ENCODE measurements at regions not wholly inside any gene's neighbourhood (a gene's known extent, or its start where the extent isn't known, plus 50 kb on each side); places are given as distances from the start of the nearest gene placed in this dataset.
"Not testable (repeated sequence)": the region's sequence is repeated elsewhere in the genome, so short reads cannot be mapped to it uniquely, and the experiment has no call there.

DNA sequence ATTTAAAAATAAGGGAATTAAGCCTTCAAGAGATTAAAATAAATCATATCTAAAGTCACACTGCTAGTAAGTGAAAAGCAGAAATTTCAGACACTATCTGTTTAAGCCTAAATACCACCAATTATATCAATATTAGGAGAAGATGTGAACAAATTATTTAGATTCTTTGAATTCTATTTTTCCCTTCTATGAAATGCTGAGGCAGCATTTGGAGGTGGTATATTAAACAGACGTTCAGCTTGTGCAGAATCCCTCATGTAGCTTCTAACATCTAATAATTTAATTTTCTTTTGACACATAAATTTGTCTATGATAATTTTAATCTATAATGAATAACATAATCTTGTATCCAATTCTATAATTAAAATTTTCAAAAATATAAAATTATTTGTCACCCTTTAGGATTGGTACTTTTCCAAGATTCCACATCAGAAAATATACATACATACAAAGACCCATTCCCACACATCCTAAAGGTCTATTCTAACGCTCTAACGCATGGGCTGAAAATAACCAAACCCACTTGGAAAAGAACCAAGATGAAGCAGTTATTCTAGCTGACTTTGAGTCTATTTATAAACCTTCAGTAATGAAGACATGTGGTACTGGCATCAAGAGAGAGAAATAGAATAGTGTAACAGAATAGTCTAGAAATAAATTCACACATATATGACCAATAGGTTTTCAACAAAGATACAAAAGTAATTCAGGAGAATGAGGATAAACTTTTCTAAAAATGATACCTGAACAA, 751.8 kb downstream of the GALC start:
- no peak for DNase-seq (ENCODE audit: low read depth)

DNA sequence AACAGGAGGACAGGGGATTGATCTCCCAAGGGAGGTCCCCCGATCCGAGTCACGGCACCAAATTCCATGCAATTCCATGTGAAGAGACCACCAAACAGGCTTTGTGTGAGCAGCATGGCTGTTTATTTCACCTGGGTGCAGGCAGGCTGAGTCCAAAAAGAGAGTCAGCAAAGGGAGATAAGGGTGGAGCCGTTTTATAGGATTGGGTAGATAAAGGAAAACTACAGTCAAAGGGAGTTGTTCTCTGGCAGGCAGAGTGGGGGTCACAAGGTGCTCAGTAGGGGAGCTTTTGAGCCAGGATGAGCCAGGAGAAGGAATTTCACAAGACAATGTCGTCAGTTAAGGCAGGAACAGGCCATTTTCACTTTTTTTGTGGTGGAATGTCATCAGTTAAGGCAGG, 752.7 kb downstream of the GALC start:
- not testable (repeated sequence) for DNase-seq (ENCODE audit: low read depth)

DNA sequence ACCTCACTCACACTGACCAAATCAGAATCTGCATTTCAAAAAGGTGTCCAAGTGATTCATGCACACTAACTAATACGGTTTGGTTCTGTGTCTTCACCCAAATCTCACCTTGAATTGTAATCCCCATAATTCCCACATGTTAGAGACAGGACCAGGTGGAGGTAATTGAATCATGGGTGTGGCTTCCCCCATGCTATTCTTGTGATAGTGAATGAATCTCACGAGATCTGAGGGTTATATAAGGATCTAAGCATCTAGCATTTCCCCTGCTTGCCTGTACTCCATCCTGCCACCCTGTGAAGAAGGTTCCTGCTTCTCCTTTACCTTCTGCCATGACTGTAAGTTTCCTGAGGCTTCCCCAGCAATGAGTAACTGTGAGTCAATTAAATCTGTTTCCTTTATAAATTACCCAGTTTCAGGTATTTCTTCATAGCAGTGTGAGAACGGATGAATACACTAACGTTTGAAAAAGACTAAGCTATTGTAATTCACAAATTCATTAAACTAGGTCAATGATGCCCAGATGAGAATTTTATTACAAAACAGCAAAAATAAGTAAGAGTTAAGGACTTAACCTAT, 759.1 kb downstream of the GALC start:
- DNase-seq (ENCODE audit: low read depth) = no peak

DNA sequence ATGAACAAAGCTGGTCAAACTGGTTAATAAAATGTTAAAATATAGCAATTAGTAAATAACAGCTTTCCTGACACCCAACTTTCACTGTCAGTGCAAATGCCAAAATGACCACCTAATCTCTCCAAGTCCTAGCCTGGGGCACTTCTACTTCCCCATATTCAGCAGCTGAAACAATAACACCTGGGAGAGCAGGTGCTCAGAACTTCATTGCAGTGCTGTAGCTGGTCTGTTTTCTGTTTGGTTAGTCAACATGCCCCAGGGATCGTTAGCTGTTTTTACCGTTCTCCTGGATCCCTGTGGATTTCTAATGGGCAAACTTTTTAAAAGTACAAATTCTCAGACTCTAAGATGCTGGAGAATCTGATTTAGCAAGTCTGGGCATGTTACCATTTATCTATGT, 759.7 kb downstream of the GALC start:
- DNase-seq (ENCODE audit: low read depth) = no peak

DNA sequence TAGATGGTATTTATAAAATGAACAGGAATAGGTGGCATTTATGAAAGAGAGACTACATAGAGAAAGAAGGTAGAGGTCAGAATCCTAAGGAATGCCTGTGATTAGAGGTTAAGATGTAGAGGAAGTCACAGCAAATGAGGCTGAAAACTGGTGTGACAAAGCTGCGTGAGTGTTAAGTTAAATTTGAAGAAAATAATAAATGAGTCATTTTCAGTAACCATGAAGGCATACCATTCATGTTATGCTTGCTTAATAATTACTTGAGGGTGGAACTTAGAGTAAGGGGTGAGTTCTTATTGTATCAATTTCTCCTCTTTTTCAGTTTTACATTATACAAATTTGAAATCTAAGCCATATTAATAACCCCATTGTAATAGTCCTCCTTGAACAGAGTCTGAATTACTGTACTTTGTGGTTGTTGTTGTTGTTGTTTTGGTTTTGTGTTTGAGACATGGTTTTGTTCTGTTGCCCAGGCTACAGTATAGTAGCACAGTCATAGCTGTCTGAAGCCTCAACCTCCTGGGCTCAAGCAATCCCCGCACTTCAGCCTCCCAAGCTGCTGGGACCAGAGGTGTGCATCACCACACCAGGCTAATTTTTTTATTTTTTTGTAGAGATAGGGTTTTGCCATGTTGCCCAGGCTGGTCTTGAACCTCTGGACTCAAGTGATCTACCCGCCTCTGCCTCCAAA, 761.5 kb downstream of the GALC start:
- no peak for DNase-seq (ENCODE audit: low read depth)

DNA sequence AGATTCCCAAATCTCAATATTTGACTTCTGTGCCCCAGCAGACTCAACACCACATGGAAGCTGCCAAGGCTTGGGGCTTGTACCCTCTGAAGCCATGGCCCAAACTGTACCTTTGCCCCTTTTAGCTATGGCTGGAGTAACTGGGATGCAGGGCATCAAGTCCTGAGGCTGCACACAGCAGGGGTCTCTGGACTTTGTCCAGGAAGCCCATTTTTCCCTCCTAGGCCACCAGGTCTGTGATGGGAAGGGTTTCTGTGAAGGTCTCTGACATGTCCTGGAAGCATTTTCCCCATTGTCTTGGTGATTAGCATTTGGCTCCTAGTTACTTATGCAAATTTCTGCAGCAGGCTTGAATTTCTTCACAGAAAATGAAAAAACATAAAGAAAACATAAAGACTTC, 762.3 kb downstream of the GALC start:
- no peak for DNase-seq (ENCODE audit: low read depth)

DNA sequence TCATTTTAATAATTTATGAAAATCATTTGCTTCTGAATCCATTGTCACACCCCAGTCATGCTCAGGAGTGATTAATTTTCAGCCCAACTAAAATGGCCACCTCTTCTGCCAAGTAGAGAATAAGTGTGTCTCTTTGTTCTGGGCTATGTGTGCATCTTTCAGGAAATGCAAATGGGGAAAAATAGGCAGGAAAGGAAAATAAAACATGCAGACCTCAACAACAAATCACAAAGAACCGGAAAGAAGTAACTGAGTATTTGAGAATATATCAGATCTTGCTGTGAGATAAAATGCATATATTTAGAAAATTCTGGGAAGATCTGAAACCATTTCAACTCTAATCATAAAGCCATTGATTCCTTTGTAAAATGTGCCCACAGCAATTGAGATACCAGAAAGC, 763.9 kb downstream of the GALC start:
- DNase-seq (ENCODE audit: low read depth) = no peak

DNA sequence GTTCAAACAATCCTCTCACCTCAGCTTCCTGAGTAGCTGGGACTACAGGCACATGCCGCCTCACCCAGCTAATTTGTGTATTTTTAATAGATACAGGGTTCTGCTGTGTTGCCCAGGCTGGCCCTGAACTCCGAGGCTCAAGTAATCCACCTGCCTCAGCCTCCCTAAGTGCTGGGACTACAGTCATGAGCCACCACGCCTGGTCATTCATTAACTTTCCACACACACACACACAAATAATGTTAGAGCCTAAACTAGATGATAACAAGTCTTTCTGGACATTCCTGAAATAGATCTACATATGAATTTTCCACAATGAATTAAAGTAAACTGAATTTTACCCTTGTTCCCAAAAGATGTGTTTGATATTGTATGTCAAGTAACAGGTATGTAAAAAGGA, 776.0 kb downstream of the GALC start:
- no peak for DNase-seq (ENCODE audit: low read depth)

DNA sequence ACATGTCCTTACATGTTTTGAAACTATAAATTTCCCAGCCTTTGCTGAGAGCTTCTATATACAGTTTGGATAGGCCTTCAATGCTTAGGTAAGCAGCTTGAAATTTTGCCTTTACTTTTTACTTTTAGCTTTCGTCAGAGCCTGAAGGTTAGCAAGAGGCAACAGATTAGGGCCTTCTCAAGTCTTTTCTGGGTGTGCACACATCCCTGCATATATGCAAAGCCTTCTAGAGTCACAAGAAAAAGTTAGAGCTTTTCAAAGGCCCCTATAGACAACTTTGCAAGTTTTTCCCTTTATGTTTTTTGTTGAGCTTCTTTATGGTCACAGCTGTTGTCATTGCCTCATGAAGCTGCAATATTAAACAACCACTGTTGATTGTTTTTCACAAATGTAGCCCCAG, 778.4 kb downstream of the GALC start:
- DNase-seq (ENCODE audit: low read depth) = no peak

DNA sequence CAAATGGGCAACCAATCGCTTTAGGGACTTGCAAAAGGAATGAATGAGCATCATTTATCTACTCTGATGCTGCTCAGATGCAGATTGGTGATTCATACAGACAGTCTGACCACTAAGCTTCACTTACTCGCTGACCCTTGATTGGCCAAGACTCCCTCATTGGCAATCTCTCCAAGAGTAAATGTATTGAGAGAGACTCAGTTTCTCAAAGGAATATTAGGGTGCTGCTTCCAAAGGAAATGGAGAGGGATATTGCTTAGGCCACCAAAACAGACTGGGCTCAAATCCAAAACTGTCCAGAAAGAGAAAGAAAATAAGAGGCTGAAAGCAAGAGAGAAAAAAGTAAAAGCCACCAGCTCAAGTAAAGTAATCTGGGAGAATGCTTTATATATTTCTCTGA, 785.2 kb downstream of the GALC start:
- no peak for DNase-seq (ENCODE audit: low read depth)

DNA sequence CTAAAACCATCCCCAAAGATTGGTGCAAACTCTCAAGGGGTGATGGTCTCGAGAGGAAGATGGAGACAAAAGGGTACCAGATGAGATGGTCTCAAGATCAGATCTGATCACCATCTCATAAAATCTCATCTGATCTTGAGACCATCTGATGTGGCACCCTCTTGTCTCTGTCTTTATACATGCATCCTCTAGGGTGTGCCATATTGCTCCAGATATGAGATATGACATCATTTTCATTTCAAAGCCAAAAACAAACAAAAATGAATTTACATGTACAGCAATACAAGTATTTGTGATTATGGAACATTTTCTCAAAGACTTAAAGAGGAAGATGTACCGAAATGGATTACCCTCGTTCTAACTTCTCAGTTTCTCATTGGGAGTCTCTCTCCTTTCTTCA, 787.2 kb downstream of the GALC start:
- no peak for DNase-seq (ENCODE audit: low read depth)

DNA sequence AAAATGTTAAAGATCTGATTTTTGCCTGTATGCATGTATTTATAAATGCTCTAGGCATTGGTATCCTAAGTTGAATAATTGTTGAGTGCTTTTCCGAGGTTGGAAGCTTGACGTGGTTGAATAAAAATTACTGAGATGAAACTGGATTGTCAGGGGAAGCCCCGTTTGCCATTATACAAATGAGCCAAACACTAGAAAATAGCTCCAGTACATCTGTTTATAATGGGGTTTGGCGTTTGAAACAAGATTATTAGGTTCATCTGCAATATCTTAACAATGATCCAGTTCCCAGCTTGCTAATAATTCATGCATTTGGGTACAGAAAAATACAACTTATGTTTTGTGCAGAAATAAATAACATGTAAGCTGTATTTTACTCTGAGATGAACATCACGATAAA, 789.6 kb downstream of the GALC start:
- no peak for DNase-seq (ENCODE audit: low read depth)

DNA sequence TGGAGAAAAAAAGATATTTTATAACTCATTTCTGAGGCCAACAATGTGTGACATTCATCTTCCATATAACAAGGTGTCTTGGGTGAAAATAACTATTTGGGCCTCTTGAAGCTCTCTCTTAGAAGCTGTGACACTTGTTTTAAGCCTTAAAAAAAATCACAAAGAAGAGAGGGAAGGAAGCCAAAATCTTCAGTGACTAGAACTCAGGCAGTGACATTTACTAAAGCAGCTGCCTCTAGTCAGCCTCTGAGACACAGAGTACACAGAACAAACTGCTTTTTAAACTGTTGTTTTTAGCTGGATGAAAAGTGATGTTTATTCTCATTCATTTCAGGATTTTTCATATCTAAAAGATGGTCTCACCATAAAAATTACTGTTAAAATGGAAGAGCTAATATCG, 793.6 kb downstream of the GALC start:
- DNase-seq (ENCODE audit: low read depth) = no peak

DNA sequence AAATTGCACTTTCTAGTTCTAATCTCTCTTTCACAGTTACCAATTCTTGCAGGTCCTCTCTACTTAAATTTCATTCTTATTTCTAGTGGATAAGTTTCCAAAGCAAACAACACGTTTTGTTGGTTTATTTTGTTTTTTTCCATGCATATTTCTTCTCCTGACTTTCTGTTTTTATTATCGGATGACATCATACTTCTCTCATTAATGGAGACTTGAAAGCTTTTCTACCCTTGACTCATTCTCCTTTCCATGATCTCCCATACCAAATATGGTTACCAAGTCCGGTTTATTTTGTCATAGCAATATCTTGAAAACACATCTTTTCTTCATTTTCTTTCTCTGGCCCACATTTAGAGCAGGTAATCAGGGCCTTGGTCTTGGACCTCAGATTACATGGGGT, 796.5 kb downstream of the GALC start:
- no peak for DNase-seq (ENCODE audit: low read depth)

DNA sequence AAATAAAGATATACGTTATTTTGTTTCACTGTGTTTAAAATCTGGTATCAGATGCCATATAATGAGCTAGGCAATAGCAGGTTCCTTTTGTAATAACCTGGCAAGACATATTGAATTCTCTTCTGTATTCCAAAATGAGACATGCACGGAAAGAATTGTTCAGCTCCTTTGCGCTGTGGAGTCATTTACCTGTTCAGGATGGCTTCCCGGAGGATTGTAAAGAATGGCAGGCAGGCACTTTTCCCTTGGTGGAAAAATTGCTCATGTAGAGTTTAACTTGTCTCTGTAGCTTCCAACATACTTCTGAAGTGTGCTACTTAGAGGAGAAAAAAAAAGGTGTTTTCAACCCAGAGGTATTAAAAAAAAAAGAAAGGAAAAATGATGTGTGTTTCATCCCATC, 805.2 kb downstream of the GALC start:
- DNase-seq (ENCODE audit: low read depth) = no peak

DNA sequence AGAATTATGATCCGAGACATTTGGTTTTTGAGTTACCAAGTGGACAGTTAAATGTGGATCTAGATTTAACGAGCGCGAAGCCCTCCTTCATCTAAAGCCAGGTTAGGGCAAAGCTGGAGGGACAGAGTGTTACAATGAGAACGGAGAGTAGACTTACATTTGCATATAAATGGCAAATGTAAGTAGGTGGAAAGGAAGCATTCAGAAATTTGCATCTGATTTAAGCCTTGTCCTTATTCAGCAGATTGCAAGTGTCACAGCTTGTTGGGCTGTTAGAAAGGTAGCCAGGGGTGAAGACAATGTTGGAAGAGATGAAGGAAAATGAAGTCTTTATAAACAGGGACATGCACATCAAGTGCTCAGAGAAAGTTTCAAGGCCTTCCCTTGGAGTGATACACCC, 806.2 kb downstream of the GALC start:
- DNase-seq (ENCODE audit: low read depth) = no peak

DNA sequence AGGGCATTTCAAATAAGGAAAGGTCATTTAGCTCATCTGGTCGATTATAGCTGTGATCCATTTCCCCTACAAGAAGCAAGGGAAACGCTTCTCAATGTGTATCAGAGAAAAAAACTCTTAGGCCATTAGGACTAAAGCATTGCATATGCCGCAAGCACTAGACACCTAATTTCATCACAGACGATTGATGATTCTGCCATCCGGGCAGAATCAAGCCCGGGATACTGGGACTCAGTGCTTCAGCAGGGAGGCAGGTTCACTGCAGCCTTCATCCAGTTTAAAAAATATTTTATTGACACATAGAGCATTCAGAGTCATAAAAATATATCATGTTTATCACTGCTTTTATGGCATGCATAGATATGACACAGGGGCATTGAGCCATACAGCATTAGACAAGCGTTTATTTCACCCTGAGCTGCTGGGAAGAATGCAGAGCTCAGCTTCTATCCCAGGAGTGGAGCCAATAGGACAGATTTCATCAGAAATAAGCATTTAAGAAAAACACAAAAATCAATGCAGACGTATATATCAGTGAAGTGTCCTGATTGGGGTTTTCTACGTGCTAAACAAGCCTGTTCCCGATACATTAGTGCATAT, 806.9 kb downstream of the GALC start:
- no peak for DNase-seq (ENCODE audit: low read depth)

DNA sequence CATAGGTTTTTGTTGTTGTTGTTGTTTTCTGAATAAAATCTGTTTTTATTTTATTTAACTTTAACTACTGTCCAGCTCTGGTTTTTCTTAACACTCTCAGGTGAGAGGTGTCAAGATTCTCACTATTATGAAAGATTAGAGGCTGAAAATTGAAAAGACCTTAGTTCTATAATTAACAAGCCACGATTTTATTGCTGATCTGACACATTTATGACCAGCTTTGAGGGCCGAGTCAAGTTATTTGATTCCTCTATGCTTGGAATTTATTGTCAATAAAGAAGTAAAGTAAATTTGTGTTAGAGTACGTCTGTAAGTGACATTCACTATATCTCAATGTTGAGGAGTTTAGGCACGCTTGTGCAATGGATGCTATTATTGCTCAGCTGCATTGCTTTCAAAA, 808.8 kb downstream of the GALC start:
- no peak for DNase-seq (ENCODE audit: low read depth)

DNA sequence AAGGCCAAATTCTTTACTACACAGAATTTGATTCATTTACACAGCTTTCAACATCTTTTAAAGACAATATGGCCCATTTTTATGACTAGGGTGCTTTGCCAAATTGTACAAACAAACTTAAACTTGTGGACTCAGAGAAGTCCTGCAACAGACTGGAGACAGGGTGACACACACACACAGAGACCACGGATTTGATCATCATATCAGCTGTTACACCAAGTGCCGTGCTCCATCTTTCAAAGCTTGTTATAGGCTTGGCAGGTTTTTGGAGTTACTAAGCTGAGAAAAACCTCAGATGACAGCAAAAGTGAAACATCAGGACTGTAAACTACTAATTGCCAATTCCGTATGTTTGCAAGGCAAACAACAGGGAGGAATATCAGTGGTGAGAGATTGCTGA, 811.7 kb downstream of the GALC start:
- DNase-seq (ENCODE audit: low read depth) = peak; percentile 43

DNA sequence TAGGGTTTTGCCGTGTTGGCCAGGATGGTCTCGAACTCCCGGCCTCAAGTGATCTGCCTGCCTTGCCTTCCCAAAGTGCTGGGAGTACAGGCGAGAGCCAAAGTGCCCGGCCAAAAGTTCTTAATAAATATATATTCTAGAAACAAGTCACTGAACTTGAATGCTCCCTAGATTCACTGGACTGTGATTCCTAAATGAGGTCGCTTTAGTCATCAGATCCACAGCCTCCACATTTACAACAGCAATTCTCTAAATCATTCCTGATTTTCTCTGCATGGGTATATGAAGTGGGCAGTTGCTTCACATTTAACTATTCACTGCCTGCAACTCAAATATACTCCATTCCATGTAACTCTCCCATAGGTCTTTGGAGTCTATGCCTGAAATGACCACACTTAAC, 813.0 kb downstream of the GALC start:
- DNase-seq (ENCODE audit: low read depth) = no peak

DNA sequence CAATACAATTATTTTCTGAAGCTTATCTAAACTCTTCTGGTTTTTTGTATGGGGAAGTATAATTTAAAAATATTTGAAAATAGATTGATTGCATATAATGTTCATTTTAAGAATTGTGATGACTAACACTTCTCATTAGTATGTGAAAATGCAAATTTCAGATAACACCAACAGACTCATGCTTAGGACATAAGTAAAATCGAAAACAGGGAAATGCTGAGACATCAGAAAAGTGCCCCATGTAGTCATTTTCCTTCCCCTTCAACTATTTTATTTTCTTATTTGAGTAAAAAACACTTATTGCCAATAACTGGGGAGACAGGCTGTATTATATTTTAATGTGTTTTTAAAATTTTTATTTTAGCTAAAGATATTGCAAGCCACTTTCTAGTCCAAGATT, 814.7 kb downstream of the GALC start:
- DNase-seq (ENCODE audit: low read depth) = no peak

DNA sequence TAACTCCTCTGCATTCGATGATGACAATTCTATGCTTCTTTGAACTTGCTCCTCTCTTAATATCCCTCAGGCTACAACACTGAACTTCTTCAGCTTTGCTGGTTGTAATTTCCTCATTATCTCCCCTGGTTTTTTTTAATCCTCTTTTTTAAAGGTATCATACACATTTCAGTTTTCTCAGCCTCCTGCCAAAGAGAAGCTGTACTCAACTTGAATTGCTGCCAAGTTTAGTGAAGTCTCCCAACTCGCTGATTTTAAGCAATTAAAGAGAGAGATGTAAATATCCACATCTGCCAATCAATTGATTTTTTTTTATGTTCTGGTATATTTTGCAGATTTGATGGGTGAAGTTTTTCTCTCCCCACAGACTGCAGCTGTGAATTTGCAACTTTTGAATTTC, 817.8 kb downstream of the GALC start:
- DNase-seq (ENCODE audit: low read depth) = no peak

DNA sequence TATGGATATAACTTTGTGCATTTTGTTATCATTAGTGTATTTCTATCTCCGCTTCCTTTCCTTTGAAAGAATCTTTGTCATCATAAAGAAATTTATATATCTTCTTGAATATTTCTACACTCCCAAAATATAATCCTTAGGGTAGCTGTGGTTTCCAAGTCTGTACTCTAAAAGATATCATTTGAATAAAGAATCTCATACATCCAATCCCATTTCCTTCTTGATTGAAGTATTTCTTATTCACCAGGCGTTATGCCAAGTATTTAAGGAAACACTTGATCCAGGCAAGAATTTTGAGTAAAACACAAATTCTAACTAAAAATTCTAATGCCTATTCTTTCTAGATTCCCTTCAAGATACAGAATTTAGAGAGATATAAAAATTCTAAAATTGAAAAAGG, 821.8 kb downstream of the GALC start:
- no peak for DNase-seq (ENCODE audit: low read depth)
